Spleen (tissue), 11 donors: ENCODE measurements at regions not wholly inside any gene's neighbourhood (a gene's known extent, or its start where the extent isn't known, plus 50 kb on each side); places are given as distances from the start of the nearest gene placed in this dataset.

ENCODE experiments used
- DNase-seq: peaks from one replicate; pipeline ENCODE4 v3.0.0-alpha.2; 2020
- H3K27ac ChIP-seq, 8 donors: fragments of 200-600 bp; sonication (generic) in 7 of 8; 1 replicate in 4 of 8; 2 replicates in 4 of 8; pipeline versions ENCODE4 v1.5.0 to v1.8.0; 2016 to 2021; ENCODE audit warnings: inconsistent platforms in 4 of 8, mild to moderate bottlenecking in 4 of 8, moderate library complexity in 1 of 8
- H3K27me3 ChIP-seq, 7 donors: fragments of 200-600 bp; sonication (generic) in 6 of 7; replicated peaks in 1 of 7; 1 replicate in 4 of 7; 2 replicates in 3 of 7; pipeline versions ENCODE4 v1.5.0 to v1.8.0; 2016 to 2021; ENCODE audit warnings: inconsistent platforms in 3 of 7, mild to moderate bottlenecking in 1 of 7
- H3K36me3 ChIP-seq, 6 donors: fragments of 200-600 bp; sonication (generic) in 5 of 6; 1 replicate in 4 of 6; 2 replicates in 2 of 6; pipeline versions ENCODE4 v1.5.0 to v1.8.0; 2016 to 2021; ENCODE audit warnings: inconsistent platforms in 2 of 6
- H3K4me1 ChIP-seq, 6 donors: fragments of 200-600 bp; sonication (generic) in 5 of 6; 1 replicate in 3 of 6; 2 replicates in 3 of 6; pipeline versions ENCODE4 v1.5.0 to v1.8.0; 2016 to 2021; ENCODE audit warnings: inconsistent platforms in 3 of 6
- H3K4me3 ChIP-seq, 8 donors: fragments of 200-600 bp; sonication (generic) in 7 of 8; 1 replicate in 4 of 8; 2 replicates in 4 of 8; pipeline versions ENCODE4 v1.5.0 to v1.8.0; 2016 to 2021; ENCODE audit warnings: inconsistent platforms in 4 of 8, mild to moderate bottlenecking in 4 of 8, moderate library complexity in 2 of 8
- H3K9me3 ChIP-seq, 8 donors: fragments of 200-600 bp; sonication (generic) in 7 of 8; 1 replicate in 4 of 8; 2 replicates in 4 of 8; pipeline versions ENCODE4 v1.5.0 to v1.8.0; 2016 to 2021; ENCODE audit warnings: inconsistent platforms in 4 of 8
- POLR2A ChIP-seq, 3 donors: fragments of 450-650 bp; IDR thresholded peaks; one replicate each; pipeline ENCODE4 v1.5.1; 2017; ENCODE audit warnings: antibody characterized with exemption in 3 of 3, mild to moderate bottlenecking in 1 of 3
- POLR2AphosphoS5 ChIP-seq, 3 donors: sonication (generic); formaldehyde crosslinking; IDR thresholded peaks; one replicate each; pipeline ENCODE4 v1.5.1; 2017; ENCODE audit warnings: antibody characterized with exemption in 3 of 3
- WGBS, 5 donors: extraction: QIAGEN DNeasy Blood & Tissue Kit in 3 of 5; methylation state at CpG; one replicate each; pipeline versions ENCODE4 v1.1.5 to v1.1.7; 2013 to 2018; 5-methylcytosine and 5-hydroxymethylcytosine counted together
- intact Hi-C: fragments of 100-400 bp; cut with DNase I; formaldehyde crosslinking; loops from one replicate; pipeline ENCODE4 v1.15.0; 2023; ENCODE audit warnings: low total_unique reads
- TF ChIP-seq, protein P1 (sequence below), 11 experiments: fragments of 200-600 bp in 7 of 11; fragments of 450-650 bp in 4 of 11; sonication (generic) in 4 of 11; IDR thresholded peaks in 8 of 11; conservative IDR thresholded peaks in 3 of 11; 1 replicate in 7 of 11; 2 replicates in 4 of 11; pipeline versions ENCODE4 v1.4.0 to v1.8.0; 2016 to 2021; ENCODE audit warnings: antibody characterized with exemption in 11 of 11, inconsistent platforms in 4 of 11, mild to moderate bottlenecking in 1 of 11
- donor health status: healthy with polysubstance abuse.
- donor health status: DM: no; HTN: no; CAD: no; lungs with moderate emphysema.
- donor health status: DM: no; HTN: no; CAD: no.
- donor health status: Bipolar disorder and iron deficiency.
- donor health status: healthy.
- donor health status: DM: no; HTN: no; CAD: no.
- donor health status: DM: yes; HTN: yes; CAD: no.

DNA sequence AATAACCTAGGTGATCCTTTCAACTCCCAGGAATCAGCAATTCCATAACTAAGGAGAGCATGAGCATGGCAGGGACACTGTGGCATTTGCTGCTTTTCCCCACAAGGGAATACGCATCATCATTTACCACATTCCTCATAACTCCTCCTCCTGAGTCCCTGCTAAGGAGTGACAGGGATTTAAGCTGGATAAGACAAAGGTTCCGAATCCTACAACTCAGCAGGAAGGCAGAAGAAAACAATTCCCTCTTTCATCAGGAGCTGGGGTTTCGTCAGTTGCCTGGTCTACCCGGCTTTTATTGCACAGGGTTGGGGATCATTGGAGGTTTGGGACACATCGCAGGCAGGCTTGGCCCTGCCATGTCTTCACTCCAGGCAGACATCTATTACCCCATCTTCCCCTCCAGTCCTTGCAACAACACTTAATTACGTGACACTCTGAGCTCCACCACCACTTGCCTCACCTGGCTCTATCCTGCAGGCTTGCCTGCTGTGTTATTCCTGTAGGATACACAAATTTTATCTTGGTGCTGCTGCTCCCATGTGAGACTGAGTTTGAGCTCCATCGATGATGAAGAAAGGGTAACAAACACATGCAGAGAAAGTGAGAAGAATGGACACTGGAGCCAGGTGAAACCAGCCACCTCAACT lies 563.0 kb upstream of the KLF4 start:
- DNase-seq = no peak
- H3K36me3 ChIP-seq = no peaks in the 10 kb centered on the region

DNA sequence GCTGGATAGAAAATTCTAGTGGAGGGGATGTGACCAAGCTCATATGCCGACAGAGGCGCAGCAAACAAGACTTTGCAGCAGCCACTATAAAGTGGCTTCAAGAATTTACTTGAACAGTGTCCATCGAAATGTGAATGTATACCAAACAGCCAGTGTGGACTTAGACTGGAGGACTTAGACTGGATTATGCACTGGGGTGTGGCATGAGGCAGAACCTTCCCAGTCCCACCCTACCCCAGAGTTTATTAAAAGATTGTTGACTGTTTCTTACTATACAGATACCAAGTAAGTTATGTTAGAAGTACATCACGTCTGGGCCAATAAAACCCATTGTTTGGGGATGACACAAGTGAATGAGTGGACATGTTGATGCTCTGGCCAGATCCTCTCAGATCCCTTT lies 561.3 kb upstream of the KLF4 start:
- Histone ChIP-seq H3K27ac (no peak overlapping the region), H3K27me3 (no peaks in the 10 kb centered on the region), H3K9me3 (no peaks in the 10 kb centered on the region), H3K36me3 (no peaks in the 10 kb centered on the region), H3K4me3 (no peak overlapping the region), H3K4me1 (peaks cover 0 to 8% (median 2%) of the 10 kb centered on the region in 6 donors)
- intact Hi-C loops = no loop called here
- 84 to 97% (median 90%) methylated on average over 4 of the region's 4 CpGs for WGBS, 5 donors
- no peak for TF ChIP-seq POLR2A (IDR thresholded peaks at IDR 0.05)
- no peak for DNase-seq

More for the DNA sequence above, 563.0 kb upstream of the KLF4 start:
- Histone ChIP-seq H3K9me3 (no peaks in the 10 kb centered on the region), H3K27me3 (no peaks in the 10 kb centered on the region), H3K4me1 (peaks cover 0 to 19% (median 8%) of the 10 kb centered on the region in 6 donors), H3K27ac (no peak overlapping the region), H3K4me3 (no peak overlapping the region)
- WGBS, 5 donors = 74 to 93% (median 88%) methylated on average over 5 to 7 of the region's 7 CpGs
- intact Hi-C loops = no loop called here
- TF ChIP-seq POLR2A (IDR thresholded peaks at IDR 0.05) (no peak), POLR2AphosphoS5 (IDR thresholded peaks at IDR 0.05) (no peak)
- TF ChIP-seq, protein P1, sequence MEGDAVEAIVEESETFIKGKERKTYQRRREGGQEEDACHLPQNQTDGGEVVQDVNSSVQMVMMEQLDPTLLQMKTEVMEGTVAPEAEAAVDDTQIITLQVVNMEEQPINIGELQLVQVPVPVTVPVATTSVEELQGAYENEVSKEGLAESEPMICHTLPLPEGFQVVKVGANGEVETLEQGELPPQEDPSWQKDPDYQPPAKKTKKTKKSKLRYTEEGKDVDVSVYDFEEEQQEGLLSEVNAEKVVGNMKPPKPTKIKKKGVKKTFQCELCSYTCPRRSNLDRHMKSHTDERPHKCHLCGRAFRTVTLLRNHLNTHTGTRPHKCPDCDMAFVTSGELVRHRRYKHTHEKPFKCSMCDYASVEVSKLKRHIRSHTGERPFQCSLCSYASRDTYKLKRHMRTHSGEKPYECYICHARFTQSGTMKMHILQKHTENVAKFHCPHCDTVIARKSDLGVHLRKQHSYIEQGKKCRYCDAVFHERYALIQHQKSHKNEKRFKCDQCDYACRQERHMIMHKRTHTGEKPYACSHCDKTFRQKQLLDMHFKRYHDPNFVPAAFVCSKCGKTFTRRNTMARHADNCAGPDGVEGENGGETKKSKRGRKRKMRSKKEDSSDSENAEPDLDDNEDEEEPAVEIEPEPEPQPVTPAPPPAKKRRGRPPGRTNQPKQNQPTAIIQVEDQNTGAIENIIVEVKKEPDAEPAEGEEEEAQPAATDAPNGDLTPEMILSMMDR (IDR thresholded peaks at IDR 0.05 in 8 of 11, conservative IDR thresholded peaks at IDR 0.05 in 3 of 11) = no peak

DNA sequence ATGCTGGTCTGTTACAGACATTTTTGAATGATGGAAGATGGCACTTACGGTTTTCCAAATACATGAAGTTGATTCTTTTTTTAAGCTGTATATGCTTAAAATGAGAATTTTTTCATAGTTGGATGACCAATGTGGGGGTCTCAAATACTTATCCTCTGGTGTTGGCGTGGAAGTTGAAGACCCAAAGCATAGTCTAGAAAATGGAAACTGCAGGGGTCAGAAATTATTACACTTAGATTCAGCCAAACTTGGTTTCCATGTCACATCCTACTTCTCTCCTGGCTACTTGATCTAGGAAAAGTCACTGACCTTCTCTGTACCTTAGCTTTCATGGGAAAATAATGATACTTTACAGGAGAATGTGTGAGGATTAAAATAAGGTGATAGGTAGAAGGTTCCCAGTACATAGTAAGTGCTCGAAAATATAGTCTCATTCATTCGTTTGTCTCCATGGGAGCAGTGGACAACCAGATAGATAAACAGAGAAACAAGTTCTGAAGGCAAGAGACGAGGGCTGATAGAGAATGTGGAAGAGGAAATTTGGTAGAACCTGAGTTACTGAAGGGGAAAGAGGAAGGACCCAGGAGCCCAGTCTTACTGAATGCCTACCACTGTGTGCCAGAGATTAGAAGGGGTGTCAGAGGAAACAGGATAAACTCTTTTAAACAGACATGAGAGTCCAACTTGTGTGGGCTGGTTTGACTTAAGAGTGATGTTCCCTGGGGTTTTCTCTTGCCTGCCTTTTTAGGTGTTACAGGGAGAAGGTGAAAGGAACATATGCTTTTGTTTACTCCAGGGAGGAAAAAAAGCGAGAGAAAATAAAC lies 560.3 kb upstream of the KLF4 start:
- H3K4me1 ChIP-seq = no peaks in the 10 kb centered on the region
- H3K9me3 ChIP-seq = peaks cover 0 to 2% (median 0%) of the 10 kb centered on the region in 8 donors
- no peak for DNase-seq
- no peaks in the 10 kb centered on the region for H3K36me3 ChIP-seq
- no peak overlapping the region for H3K27ac ChIP-seq
- TF ChIP-seq, protein P1 (IDR thresholded peaks at IDR 0.05 in 8 of 11, conservative IDR thresholded peaks at IDR 0.05 in 3 of 11) = no peak
- TF ChIP-seq POLR2AphosphoS5 (IDR thresholded peaks at IDR 0.05) (no peak), POLR2A (IDR thresholded peaks at IDR 0.05) (no peak)
- H3K4me3 ChIP-seq = no peak overlapping the region
- intact Hi-C loops = no loop called here
- WGBS, 5 donors = 77 to 86% (median 79%) methylated on average over 6 of the region's 6 CpGs
- H3K27me3 ChIP-seq = no peaks in the 10 kb centered on the region

DNA sequence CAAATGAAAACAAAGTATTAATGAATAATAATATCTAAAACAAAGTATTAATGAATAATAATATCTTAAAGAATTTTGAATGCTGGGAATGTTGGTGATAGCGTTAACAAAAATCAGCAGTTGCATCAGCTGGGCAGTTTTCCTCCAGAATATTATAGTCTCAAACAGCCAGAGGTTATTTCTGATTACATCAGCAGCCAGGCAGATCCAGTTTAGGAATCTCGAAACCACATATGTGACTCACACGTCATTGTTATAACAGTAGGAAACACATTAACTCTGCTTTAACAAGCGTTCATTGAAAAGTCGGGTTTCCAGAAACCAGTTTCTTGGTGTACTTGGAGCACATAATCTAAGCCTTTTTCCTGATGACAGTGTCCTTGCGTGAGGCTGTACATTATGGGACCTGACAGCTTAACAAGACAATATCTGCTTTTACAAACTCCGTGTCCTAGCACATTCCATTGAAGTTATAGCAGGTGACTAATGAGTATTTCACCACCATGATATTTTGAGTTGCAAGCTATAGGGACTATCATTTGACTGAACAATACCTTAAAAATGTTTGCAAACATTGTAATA lies 559.5 kb upstream of the KLF4 start:
- Histone ChIP-seq H3K27me3 (no peaks in the 10 kb centered on the region), H3K4me3 (no peak overlapping the region), H3K27ac (no peak overlapping the region), H3K9me3 (peaks cover 0 to 9% (median 6%) of the 10 kb centered on the region in 8 donors), H3K36me3 (no peaks in the 10 kb centered on the region), H3K4me1 (no peaks in the 10 kb centered on the region)
- TF ChIP-seq POLR2A (IDR thresholded peaks at IDR 0.05) = no peak
- TF ChIP-seq, protein P1 (IDR thresholded peaks at IDR 0.05 in 8 of 11, conservative IDR thresholded peaks at IDR 0.05 in 3 of 11) = no peak
- TF ChIP-seq POLR2AphosphoS5 (IDR thresholded peaks at IDR 0.05) = no peak
- intact Hi-C loops = no loop called here
- 64 to 87% (median 75%) methylated on average over 7 of the region's 7 CpGs for WGBS, 5 donors
- DNase-seq = no peak
